Naive thymus-derived CD4-positive, alpha-beta T cell (primary cell): ENCODE measurements at regions not wholly inside any gene's neighbourhood (a gene's known extent, or its start where the extent isn't known, plus 50 kb on each side); places are given as distances from the start of the nearest gene placed in this dataset.

Source experiments
- ATAC-seq: fragments of 150-1000 bp; cut with Tn5 transposase; 2 replicates; pipeline ENCODE4 v1.10.0; 2021; ENCODE audit warnings: mild to moderate bottlenecking, moderate library complexity
- CTCF ChIA-PET: fragments of 350-600 bp; sonication (Branson Sonifier 250); formaldehyde crosslinking; loops from one replicate; lab custom pipeline; 2021; ENCODE audit warnings: antibody characterized with exemption; lab: Charles Lee
- POLR2A ChIA-PET: fragments of 350-600 bp; sonication (Branson Sonifier 250); formaldehyde crosslinking; loops from one replicate; lab custom pipeline; 2021; ENCODE audit warnings: antibody characterized with exemption, inconsistent platforms; lab: Charles Lee
- DNase-seq, 9 donors: peaks; one replicate each; pipeline versions ENCODE4 v3.0.0 to v3.0.0-alpha.2; 2020 to 2022; ENCODE audit warnings: mixed read lengths in 1 of 9
- H3K27ac ChIP-seq: one replicate; pipeline ENCODE4 v1.7.0; 2013; ENCODE audit warnings: mild to moderate bottlenecking, low read depth, low read length, moderate library complexity
- H3K27me3 ChIP-seq, 2 donors: one replicate each; pipeline ENCODE4 v1.7.0; 2013; ENCODE audit warnings: low read length in 2 of 2, mild to moderate bottlenecking in 2 of 2, moderate library complexity in 2 of 2; ENCODE audit not compliant: control insufficient read depth in 2 of 2, insufficient read depth in 2 of 2
- H3K36me3 ChIP-seq, 3 experiments: 1 replicate in 2 of 3; 2 replicates in 1 of 3; pipeline ENCODE4 v1.7.0; 2013; ENCODE audit warnings: low read length in 3 of 3, mild to moderate bottlenecking in 3 of 3, moderate library complexity in 1 of 3; ENCODE audit not compliant: insufficient read depth in 3 of 3, control insufficient read depth in 2 of 3
- H3K4me1 ChIP-seq, 2 donors: one replicate each; pipeline ENCODE4 v1.7.0; 2013; ENCODE audit warnings: low read length in 2 of 2, mild to moderate bottlenecking in 2 of 2, moderate library complexity in 1 of 2; ENCODE audit not compliant: control insufficient read depth in 2 of 2, insufficient read depth in 2 of 2
- H3K4me3 ChIP-seq: 2 replicates; pipeline ENCODE4 v1.7.0; 2013; ENCODE audit warnings: mild to moderate bottlenecking, low read length
- H3K9me3 ChIP-seq, 3 experiments: 1 replicate in 2 of 3; 2 replicates in 1 of 3; pipeline ENCODE4 v1.7.0; 2013; ENCODE audit warnings: low read length in 3 of 3; ENCODE audit not compliant: control insufficient read depth in 2 of 3
- H3K27ac Mint-ChIP-seq, 9 donors: one replicate each; pipeline ENCODE4 v1.8.0; 2020 to 2022; ENCODE audit warnings: mixed read lengths in 9 of 9, mild to moderate bottlenecking in 8 of 9, moderate library complexity in 5 of 9, inconsistent platforms in 2 of 9
- H3K27me3 Mint-ChIP-seq, 5 donors: one replicate each; pipeline ENCODE4 v1.8.0; 2021 to 2022; ENCODE audit warnings: mixed read lengths in 5 of 5, mild to moderate bottlenecking in 1 of 5
- H3K36me3 Mint-ChIP-seq, 5 donors: one replicate each; pipeline ENCODE4 v1.8.0; 2020 to 2022; ENCODE audit warnings: mixed read lengths in 5 of 5, mild to moderate bottlenecking in 3 of 5, inconsistent platforms in 1 of 5
- H3K4me1 Mint-ChIP-seq, 7 donors: one replicate each; pipeline ENCODE4 v1.8.0; 2020 to 2022; ENCODE audit warnings: mixed read lengths in 7 of 7, mild to moderate bottlenecking in 3 of 7, inconsistent platforms in 1 of 7
- H3K4me3 Mint-ChIP-seq, 10 donors: one replicate each; pipeline ENCODE4 v1.8.0; 2020 to 2022; ENCODE audit warnings: mild to moderate bottlenecking in 10 of 10, mixed read lengths in 10 of 10, moderate library complexity in 6 of 10, inconsistent platforms in 2 of 10
- H3K9me3 Mint-ChIP-seq, 11 donors: one replicate each; pipeline ENCODE4 v1.8.0; 2020 to 2022; ENCODE audit warnings: mixed read lengths in 11 of 11, mild to moderate bottlenecking in 4 of 11, inconsistent platforms in 1 of 11, moderate library complexity in 1 of 11
- intact Hi-C, 2 donors: fragments of 100-400 bp; cut with micrococcal nuclease; formaldehyde crosslinking; loops; one replicate each; pipeline ENCODE4 v1.15.1; 2023

DNA sequence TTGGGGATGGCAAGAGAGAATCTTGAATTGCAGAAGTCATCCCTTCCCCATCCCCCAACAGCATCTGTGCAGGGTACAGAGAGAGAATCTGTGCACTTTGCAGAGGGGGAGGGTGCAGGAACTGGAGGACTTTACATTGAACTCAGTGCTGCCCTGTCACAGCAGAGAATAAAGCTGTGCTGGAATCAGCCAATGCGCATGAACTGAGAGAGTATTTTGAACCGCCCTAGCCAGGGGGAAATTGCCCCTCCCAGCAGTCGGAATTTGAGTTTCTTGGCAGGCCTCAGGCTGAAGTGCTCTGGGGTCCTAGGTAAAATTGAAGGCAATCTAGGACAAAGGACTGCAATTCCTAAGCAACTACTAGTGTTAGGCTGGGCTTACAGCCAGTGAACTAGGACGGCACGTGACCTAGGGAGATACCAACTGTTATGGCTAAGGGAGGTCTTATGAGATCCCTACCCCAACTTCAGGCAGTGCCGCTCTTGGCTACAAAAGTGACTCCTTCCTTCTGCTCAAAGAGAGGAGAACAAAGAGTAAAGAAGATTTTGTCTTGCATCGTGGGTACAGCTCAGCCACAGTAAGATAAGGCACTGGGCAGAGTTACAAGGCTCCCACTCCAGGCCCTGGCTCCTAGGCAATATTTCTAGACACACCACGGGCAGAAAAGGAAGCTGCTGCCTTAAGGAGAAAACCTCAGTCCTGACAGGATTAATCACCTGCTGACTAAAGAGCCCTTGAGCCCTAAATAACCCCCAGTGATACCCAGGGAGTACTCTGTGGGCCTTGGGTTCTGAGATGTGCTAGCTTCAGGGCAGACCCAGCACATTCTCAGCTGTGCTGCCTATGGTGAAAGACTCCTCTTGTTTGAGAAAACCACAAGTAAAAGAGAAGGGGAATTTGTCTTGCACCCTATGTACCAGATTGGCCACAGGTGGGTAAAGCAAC lies 300.5 kb upstream of the ALCAM start:
- Mint-ChIP-seq H3K4me1 (no peaks in the 10 kb centered on the region), H3K36me3 (no peaks in the 10 kb centered on the region), H3K9me3 (peaks cover 0 to 22% (median 2%) of the 10 kb centered on the region in 11 donors), H3K4me3 (no peak overlapping the region), H3K27ac (no peak overlapping the region), H3K27me3 (peaks cover 0 to 25% (median 4%) of the 10 kb centered on the region in 5 donors)
- Histone ChIP-seq H3K27ac (no peak overlapping the region), H3K4me3 (no peak overlapping the region), H3K4me1 (no peaks in the 10 kb centered on the region), H3K27me3 (no peaks in the 10 kb centered on the region), H3K9me3 (no peaks in the 10 kb centered on the region), H3K36me3 (no peaks in the 10 kb centered on the region)
- POLR2A ChIA-PET: interaction anchor here (0.6 kb wide), 1 partner anchor 304 kb away, joined by 4 read pairs; no protein-coding TSS in a partner anchor
- no peak for DNase-seq
- no peak for ATAC-seq
- intact Hi-C loops: no loop called here
- CTCF ChIA-PET: no interaction called here

DNA sequence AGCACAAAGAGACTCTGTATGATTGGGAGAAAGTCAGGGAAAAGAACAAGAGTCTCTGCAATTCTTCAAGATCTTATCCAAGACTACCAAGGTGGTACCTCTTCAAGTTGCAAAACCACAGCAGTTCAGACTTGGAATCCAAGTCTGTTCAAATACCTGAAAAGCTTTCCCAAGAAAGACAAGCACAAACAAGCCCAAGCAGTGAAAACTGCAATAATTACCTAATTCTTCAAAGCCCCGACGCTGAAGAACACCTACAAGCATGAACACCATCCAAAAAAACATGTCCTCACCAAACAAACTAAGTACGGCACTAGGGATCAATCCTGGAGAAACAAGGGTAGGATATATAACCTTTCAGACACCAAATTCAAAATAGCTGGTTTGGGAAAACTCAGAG lies 299.3 kb upstream of the ALCAM start:
- Mint-ChIP-seq H3K36me3 (no peaks in the 10 kb centered on the region), H3K27ac (no peak overlapping the region), H3K4me1 (no peaks in the 10 kb centered on the region), H3K9me3 (peaks cover 0 to 22% (median 2%) of the 10 kb centered on the region in 11 donors), H3K4me3 (no peak overlapping the region), H3K27me3 (peaks cover 0 to 25% (median 4%) of the 10 kb centered on the region in 5 donors)
- intact Hi-C loops: no loop called here
- Histone ChIP-seq H3K4me3 (no peak overlapping the region), H3K27me3 (no peaks in the 10 kb centered on the region), H3K27ac (no peak overlapping the region), H3K9me3 (no peaks in the 10 kb centered on the region), H3K36me3 (no peaks in the 10 kb centered on the region), H3K4me1 (no peaks in the 10 kb centered on the region)
- ATAC-seq: no peak
- ChIA-PET POLR2A (no interaction called here), CTCF (interaction anchor here (0.6 kb wide), 1 partner anchor 1176 kb away, joined by 3 read pairs; no protein-coding TSS in a partner anchor)
- DNase-seq: no peak

- CTCF ChIA-PET: interaction anchor here (0.5 kb wide), 1 partner anchor 18 kb away, joined by 4 read pairs; no protein-coding TSS in a partner anchor
- POLR2A ChIA-PET: no interaction called here
- Mint-ChIP-seq H3K36me3 (no peaks in the 10 kb centered on the region), H3K4me3 (no peak overlapping the region), H3K4me1 (no peaks in the 10 kb centered on the region), H3K9me3 (peaks cover 0 to 5% (median 0%) of the 10 kb centered on the region in 11 donors), H3K27ac (no peak overlapping the region), H3K27me3 (no peaks in the 10 kb centered on the region)
- no peaks in the 10 kb centered on the region for H3K9me3 ChIP-seq
- ATAC-seq (no peak), DNase-seq (no peak)
- intact Hi-C loops: no loop called here
- H3K4me1 ChIP-seq: no peaks in the 10 kb centered on the region
- H3K4me3 ChIP-seq: no peak overlapping the region
- no peaks in the 10 kb centered on the region for H3K36me3 ChIP-seq
- H3K27me3 ChIP-seq: no peaks in the 10 kb centered on the region
- no peak overlapping the region for H3K27ac ChIP-seq
These were observed 289.5 kb upstream of the ALCAM start for GRCh38 chr3:105077060-105077822.

DNA sequence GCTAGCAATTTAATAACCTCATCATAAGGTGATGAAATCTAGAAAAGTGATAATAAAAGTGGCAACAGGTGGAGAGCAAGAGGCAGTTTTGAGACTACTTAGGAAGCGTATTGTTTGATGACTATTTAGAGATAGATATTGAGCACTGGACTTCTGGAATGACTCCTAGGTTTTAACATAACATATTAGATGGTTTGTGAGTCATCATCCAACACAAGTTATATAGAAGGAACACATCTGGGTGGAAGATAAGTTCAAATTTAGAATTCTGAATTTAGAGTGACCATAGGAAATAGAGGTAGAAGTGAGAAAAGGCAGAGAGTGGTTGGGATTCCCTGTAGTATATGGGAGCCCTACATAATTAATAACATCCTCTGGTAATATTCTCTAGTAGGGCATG lies 282.8 kb upstream of the ALCAM start:
- DNase-seq (no peak), ATAC-seq (no peak)
- POLR2A ChIA-PET: no interaction called here
- CTCF ChIA-PET: no interaction called here
- no peak overlapping the region for H3K27ac Mint-ChIP-seq
- no peaks in the 10 kb centered on the region for H3K36me3 Mint-ChIP-seq
- H3K4me3 ChIP-seq: no peak overlapping the region
- H3K36me3 ChIP-seq: no peaks in the 10 kb centered on the region
- no peaks in the 10 kb centered on the region for H3K4me1 Mint-ChIP-seq
- H3K9me3 ChIP-seq: no peaks in the 10 kb centered on the region
- H3K27me3 ChIP-seq: no peaks in the 10 kb centered on the region
- H3K9me3 Mint-ChIP-seq: peaks cover 0 to 11% (median 0%) of the 10 kb centered on the region in 11 donors
- no peak overlapping the region for H3K4me3 Mint-ChIP-seq
- intact Hi-C loops: no loop called here
- H3K27ac ChIP-seq: no peak overlapping the region
- H3K4me1 ChIP-seq: no peaks in the 10 kb centered on the region
- peaks cover 0 to 5% (median 0%) of the 10 kb centered on the region in 5 donors for H3K27me3 Mint-ChIP-seq

DNA sequence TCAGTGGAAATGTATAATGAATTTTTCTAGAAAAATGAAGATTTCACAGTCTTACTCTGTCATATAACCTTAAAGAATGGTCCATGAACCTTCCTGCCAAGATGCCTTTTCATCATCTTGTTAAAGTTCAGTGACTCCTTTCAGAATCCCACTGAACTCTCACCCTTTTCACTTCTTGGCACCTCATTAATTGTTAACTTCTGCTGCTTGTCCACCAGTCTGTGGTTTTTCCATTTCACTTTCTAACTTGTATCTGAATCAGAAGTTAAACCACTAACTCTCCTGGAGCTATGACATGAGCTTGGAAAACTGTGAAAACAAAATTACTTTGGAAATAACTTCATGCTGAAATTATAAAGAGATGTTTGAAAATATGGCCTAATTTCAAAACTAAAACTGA lies 281.2 kb upstream of the ALCAM start:
- H3K27me3 ChIP-seq: no peaks in the 10 kb centered on the region
- CTCF ChIA-PET: no interaction called here
- Mint-ChIP-seq H3K27me3 (peaks cover 0 to 5% (median 0%) of the 10 kb centered on the region in 5 donors), H3K27ac (no peak overlapping the region), H3K4me1 (no peaks in the 10 kb centered on the region), H3K4me3 (no peak overlapping the region), H3K9me3 (peaks cover 0 to 8% (median 0%) of the 10 kb centered on the region in 11 donors), H3K36me3 (no peaks in the 10 kb centered on the region)
- DNase-seq (no peak), ATAC-seq (no peak)
- no peaks in the 10 kb centered on the region for H3K9me3 ChIP-seq
- no peak overlapping the region for H3K27ac ChIP-seq
- H3K4me1 ChIP-seq: no peaks in the 10 kb centered on the region
- POLR2A ChIA-PET: no interaction called here
- H3K36me3 ChIP-seq: no peaks in the 10 kb centered on the region
- no peak overlapping the region for H3K4me3 ChIP-seq
- intact Hi-C loops: no loop called here

- Histone ChIP-seq H3K9me3 (no peaks in the 10 kb centered on the region), H3K4me1 (no peaks in the 10 kb centered on the region), H3K27ac (no peak overlapping the region), H3K27me3 (no peaks in the 10 kb centered on the region), H3K4me3 (no peak overlapping the region), H3K36me3 (no peaks in the 10 kb centered on the region)
- ChIA-PET CTCF (no interaction called here), POLR2A (no interaction called here)
- ATAC-seq: no peak
- peaks cover 0 to 4% (median 0%) of the 10 kb centered on the region in 5 donors for H3K27me3 Mint-ChIP-seq
- peaks cover 0 to 7% (median 0%) of the 10 kb centered on the region in 11 donors for H3K9me3 Mint-ChIP-seq
- DNase-seq: no peak
- intact Hi-C loops: no loop called here
- H3K4me1 Mint-ChIP-seq: no peaks in the 10 kb centered on the region
- no peaks in the 10 kb centered on the region for H3K36me3 Mint-ChIP-seq
- H3K27ac Mint-ChIP-seq: no peak overlapping the region
- H3K4me3 Mint-ChIP-seq: no peak overlapping the region
These were observed 273.1 kb upstream of the ALCAM start for GRCh38 chr3:105093371-105094252.
